ENCODE measurements at regions not wholly inside any gene's neighbourhood (a gene's known extent, or its start where the extent isn't known, plus 50 kb on each side); places are given as distances from the start of the nearest gene placed in this dataset.

- TF ChIP-seq POLR2A (IDR thresholded peaks at IDR 0.05; ENCODE audit: low read depth, low read length) (no peak), POLR2AphosphoS5 (IDR thresholded peaks at IDR 0.05; ENCODE audit: low read depth, low read length) (no peak)
- FAIRE-seq (no peak), DNase-seq (ENCODE audit: insufficient read length) (no peak)
Measured at GRCh38 chr10:118462401-118462800, 120.3 kb upstream of the FAM204A start.

- FAIRE-seq (peak; percentile 36), DNase-seq (ENCODE audit: insufficient read length) (peak; percentile 2)
Measured at GRCh38 chr10:118459642-118460193, 117.6 kb upstream of the FAM204A start.

GRCh38 chr10:118458957-118459641 is 117.0 kb upstream of the FAM204A start:
- FAIRE-seq = no peak
- TF ChIP-seq POLR2A (IDR thresholded peaks at IDR 0.05; ENCODE audit: low read depth, low read length) = no peak
- no peak for TF ChIP-seq TAF1 (IDR thresholded peaks at IDR 0.05; ENCODE audit: borderline replicate concordance, low read depth, low read length)
- TF ChIP-seq POLR2AphosphoS5 (IDR thresholded peaks at IDR 0.05; ENCODE audit: low read depth, low read length) = no peak
- no peak for DNase-seq (ENCODE audit: insufficient read length)

More at GRCh38 chr10:118459642-118460193, 117.6 kb upstream of the FAM204A start:
- TF ChIP-seq POLR2A (IDR thresholded peaks at IDR 0.05; ENCODE audit: low read depth, low read length) (no peak), TAF1 (IDR thresholded peaks at IDR 0.05; ENCODE audit: borderline replicate concordance, low read depth, low read length) (no peak), POLR2AphosphoS5 (IDR thresholded peaks at IDR 0.05; ENCODE audit: low read depth, low read length) (no peak)

GRCh38 chr10:118457824-118458428 is 115.8 kb upstream of the FAM204A start:
- FAIRE-seq (no peak), DNase-seq (ENCODE audit: insufficient read length) (no peak)
- TF ChIP-seq POLR2A (IDR thresholded peaks at IDR 0.05; ENCODE audit: low read depth, low read length) (no peak), POLR2AphosphoS5 (IDR thresholded peaks at IDR 0.05; ENCODE audit: low read depth, low read length) (no peak), TAF1 (IDR thresholded peaks at IDR 0.05; ENCODE audit: borderline replicate concordance, low read depth, low read length) (no peak)

GRCh38 chr10:118455181-118455695 is 113.1 kb upstream of the FAM204A start:
- no peak for FAIRE-seq
- DNase-seq (ENCODE audit: insufficient read length) = no peak
- no peak for TF ChIP-seq POLR2AphosphoS5 (IDR thresholded peaks at IDR 0.05; ENCODE audit: low read depth, low read length)
- no peak for TF ChIP-seq TAF1 (IDR thresholded peaks at IDR 0.05; ENCODE audit: borderline replicate concordance, low read depth, low read length)
- TF ChIP-seq POLR2A (IDR thresholded peaks at IDR 0.05; ENCODE audit: low read depth, low read length) = no peak

- FAIRE-seq = no peak
- TF ChIP-seq POLR2A (IDR thresholded peaks at IDR 0.05; ENCODE audit: low read depth, low read length) (no peak), POLR2AphosphoS5 (IDR thresholded peaks at IDR 0.05; ENCODE audit: low read depth, low read length) (no peak), TAF1 (IDR thresholded peaks at IDR 0.05; ENCODE audit: borderline replicate concordance, low read depth, low read length) (no peak)
- DNase-seq (ENCODE audit: insufficient read length) = no peak
Measured at GRCh38 chr10:118454211-118454610, 112.1 kb upstream of the FAM204A start.

- FAIRE-seq = no peak
- no peak for TF ChIP-seq TAF1 (IDR thresholded peaks at IDR 0.05; ENCODE audit: borderline replicate concordance, low read depth, low read length)
- TF ChIP-seq POLR2AphosphoS5 (IDR thresholded peaks at IDR 0.05; ENCODE audit: low read depth, low read length) = no peak
- TF ChIP-seq POLR2A (IDR thresholded peaks at IDR 0.05; ENCODE audit: low read depth, low read length) = no peak
- DNase-seq (ENCODE audit: insufficient read length) = no peak
Measured at GRCh38 chr10:118452098-118452497, 110.0 kb upstream of the FAM204A start.

GRCh38 chr10:118449521-118449920 is 107.4 kb upstream of the FAM204A start:
- DNase-seq (ENCODE audit: insufficient read length) = no peak
- TF ChIP-seq TAF1 (IDR thresholded peaks at IDR 0.05; ENCODE audit: borderline replicate concordance, low read depth, low read length) (no peak), POLR2AphosphoS5 (IDR thresholded peaks at IDR 0.05; ENCODE audit: low read depth, low read length) (no peak), POLR2A (IDR thresholded peaks at IDR 0.05; ENCODE audit: low read depth, low read length) (no peak)
- FAIRE-seq = no peak

GRCh38 chr10:118448744-118449143 is 106.6 kb upstream of the FAM204A start:
- FAIRE-seq = no peak
- TF ChIP-seq POLR2AphosphoS5 (IDR thresholded peaks at IDR 0.05; ENCODE audit: low read depth, low read length) (no peak), TAF1 (IDR thresholded peaks at IDR 0.05; ENCODE audit: borderline replicate concordance, low read depth, low read length) (no peak), POLR2A (IDR thresholded peaks at IDR 0.05; ENCODE audit: low read depth, low read length) (no peak)
- no peak for DNase-seq (ENCODE audit: insufficient read length)

GRCh38 chr10:118447478-118448270 is 105.5 kb upstream of the FAM204A start:
- TF ChIP-seq POLR2A (IDR thresholded peaks at IDR 0.05; ENCODE audit: low read depth, low read length) (no peak), POLR2AphosphoS5 (IDR thresholded peaks at IDR 0.05; ENCODE audit: low read depth, low read length) (no peak), TAF1 (IDR thresholded peaks at IDR 0.05; ENCODE audit: borderline replicate concordance, low read depth, low read length) (no peak)
- FAIRE-seq = no peak
- DNase-seq (ENCODE audit: insufficient read length) = no peak

GRCh38 chr10:118445535-118445934 is 103.4 kb upstream of the FAM204A start:
- DNase-seq (ENCODE audit: insufficient read length) (no peak), FAIRE-seq (no peak)
- TF ChIP-seq POLR2AphosphoS5 (IDR thresholded peaks at IDR 0.05; ENCODE audit: low read depth, low read length) (no peak), TAF1 (IDR thresholded peaks at IDR 0.05; ENCODE audit: borderline replicate concordance, low read depth, low read length) (no peak), POLR2A (IDR thresholded peaks at IDR 0.05; ENCODE audit: low read depth, low read length) (no peak)
